HFF-Myc (cell line): ENCODE measurements at regions not wholly inside any gene's neighbourhood (a gene's known extent, or its start where the extent isn't known, plus 50 kb on each side); places are given as distances from the start of the nearest gene placed in this dataset.

Experiments used
- DNase-seq: peaks from one replicate; pipeline ENCODE4 v3.0.0-alpha.2; 2011; ENCODE audit warnings: low read depth; ENCODE audit errors: extremely low read depth
- H3K4me3 ChIP-seq: replicated peaks from 2 replicates; pipeline ENCODE4 v1.5.1; 2011; ENCODE audit warnings: low read depth, mild to moderate bottlenecking, control low read depth, low read length
- CTCF ChIP-seq: IDR thresholded peaks from 2 replicates; pipeline ENCODE4 v1.5.1; 2012; ENCODE audit warnings: mild to moderate bottlenecking, low read depth, low read length, control low read depth; ENCODE audit errors: missing control alignments

DNA sequence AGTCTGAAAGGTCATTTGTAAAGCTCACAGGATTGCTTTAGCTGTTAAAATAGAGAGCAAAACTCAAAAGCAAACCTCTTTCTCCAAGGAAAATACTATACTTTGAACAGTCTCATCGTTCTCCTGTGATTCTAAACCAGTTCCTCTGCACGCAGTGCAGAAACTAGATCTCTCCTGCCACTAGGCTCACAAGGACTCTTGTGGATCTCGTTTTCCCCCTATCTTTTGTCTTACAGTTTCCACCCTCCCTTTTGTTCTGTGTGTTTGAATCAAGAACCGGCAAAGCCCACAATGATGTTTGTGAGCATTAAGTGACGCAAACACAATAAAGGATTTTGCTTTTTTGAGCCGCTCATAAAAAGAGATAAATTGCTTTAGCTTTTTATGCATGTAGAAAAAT lies 1103.5 kb upstream of the RBFOX1 start:
- DNase-seq, result no peak
- TF ChIP-seq CTCF, result no peak

GRCh38 chr16:6218855-6219254 lies 1113.8 kb upstream of the RBFOX1 start:
- H3K4me3 ChIP-seq, result no peak overlapping the region
- TF ChIP-seq CTCF, result no peak
- no peak for DNase-seq

More for the DNA sequence above, 1103.5 kb upstream of the RBFOX1 start:
- no peak overlapping the region for H3K4me3 ChIP-seq

DNA sequence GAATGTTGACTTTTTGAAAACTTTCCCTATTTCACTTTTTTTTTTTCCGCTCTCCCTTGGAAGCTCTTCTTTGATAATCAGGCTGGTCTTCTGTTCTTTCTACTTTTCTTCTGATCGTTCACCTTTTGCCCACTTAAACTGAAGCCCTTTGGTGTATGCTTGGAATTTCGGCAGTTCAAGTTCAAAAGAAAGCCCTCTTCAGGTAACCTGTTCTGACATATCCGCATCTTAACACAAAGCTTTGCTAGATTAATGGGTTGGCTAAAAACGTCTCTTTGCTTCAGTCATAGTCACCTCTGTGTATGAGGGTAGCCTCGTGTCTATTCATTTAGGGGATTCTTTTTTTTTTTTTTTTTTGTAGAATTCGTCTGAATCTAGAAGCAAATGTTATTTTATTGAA lies 1115.8 kb upstream of the RBFOX1 start:
- no peak for DNase-seq
- no peak overlapping the region for H3K4me3 ChIP-seq
- no peak for TF ChIP-seq CTCF

- no peak for TF ChIP-seq CTCF
- H3K4me3 ChIP-seq, result no peak overlapping the region
- no peak for DNase-seq
These were observed 1114.0 kb upstream of the EEF2KMT start for GRCh38 chr16:6211644-6212043.

DNA sequence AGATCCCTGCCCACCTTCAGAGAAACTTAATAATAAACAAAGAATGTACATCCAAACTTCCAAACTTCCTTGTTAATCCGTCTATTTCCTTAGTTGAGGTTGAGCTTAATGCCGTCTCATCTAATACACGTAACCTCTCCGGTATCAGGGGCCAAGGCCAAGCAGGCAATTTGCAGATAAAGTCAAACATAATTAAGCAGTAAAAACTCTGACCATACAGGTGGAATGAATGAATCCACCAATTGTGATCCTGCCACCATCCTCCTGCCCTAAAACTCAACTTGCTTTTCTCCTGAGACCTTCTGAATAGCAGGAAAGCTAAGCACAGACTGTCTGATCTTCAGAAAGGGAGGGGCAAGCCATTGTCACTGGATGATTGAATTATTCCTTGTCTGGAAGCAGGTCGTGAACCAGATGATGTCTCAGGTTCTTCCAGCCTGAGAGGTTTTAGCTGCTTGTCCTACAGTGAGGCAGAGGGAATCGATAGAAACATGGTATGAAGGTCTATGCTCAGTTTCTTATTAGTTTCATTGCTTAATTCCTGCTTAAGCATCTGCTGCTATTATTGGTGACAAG lies 1111.8 kb upstream of the EEF2KMT start:
- no peak overlapping the region for H3K4me3 ChIP-seq
- no peak for DNase-seq
- no peak for TF ChIP-seq CTCF

DNA sequence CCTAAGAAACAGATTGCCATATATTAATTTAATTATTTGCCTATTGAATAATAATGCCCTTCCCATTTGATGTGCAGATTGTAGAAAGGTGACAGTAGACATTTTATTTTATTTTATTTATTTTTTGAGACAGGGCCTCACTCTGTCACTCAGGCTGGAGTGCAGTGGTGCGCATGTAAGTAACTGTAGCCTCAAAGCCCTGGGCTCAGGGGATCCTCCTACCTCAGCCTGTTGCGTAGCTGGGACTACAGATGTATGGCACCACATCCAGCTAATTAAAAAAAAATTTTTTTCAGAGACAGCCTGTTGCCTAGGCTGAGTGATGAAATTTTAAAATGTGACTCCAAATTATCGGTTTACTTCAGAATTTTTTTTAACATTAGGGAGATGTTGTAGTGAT lies 1110.0 kb upstream of the EEF2KMT start:
- TF ChIP-seq CTCF, result no peak
- DNase-seq, result no peak
- H3K4me3 ChIP-seq, result no peak overlapping the region

- no peak overlapping the region for H3K4me3 ChIP-seq
- no peak for DNase-seq
- no peak for TF ChIP-seq CTCF
These were observed 1109.5 kb upstream of the EEF2KMT start for GRCh38 chr16:6207124-6207523.
